Heart left ventricle (tissue), 16 donors: ENCODE measurements at regions not wholly inside any gene's neighbourhood (a gene's known extent, or its start where the extent isn't known, plus 50 kb on each side); places are given as distances from the start of the nearest gene placed in this dataset.

ENCODE experiments used
- ATAC-seq, 4 donors: fragments of 200-7000 bp; cut with Tn5 transposase; one replicate each; pipeline ENCODE4 v1.9.1; 2020 to 2022; ENCODE audit warnings: moderate library complexity in 4 of 4, mild to moderate bottlenecking in 3 of 4, moderate number of reproducible peaks in 1 of 4
- DNase-seq, 5 donors: peaks; one replicate each; pipeline ENCODE4 v3.0.0-alpha.2; 2020
- H3K27ac ChIP-seq, 12 donors: fragments of 200-600 bp; sonication (generic) in 4 of 12; one replicate each; pipeline versions ENCODE4 v1.5.0 to v1.8.0; 2016 to 2022; ENCODE audit warnings: mild to moderate bottlenecking in 2 of 12
- H3K27me3 ChIP-seq, 9 donors: fragments of 200-600 bp; sonication (generic) in 2 of 9; one replicate each; pipeline versions ENCODE4 v1.5.1 to v1.8.0; 2016 to 2022; ENCODE audit warnings: mild to moderate bottlenecking in 3 of 9
- H3K36me3 ChIP-seq, 9 donors: fragments of 200-600 bp; sonication (generic) in 2 of 9; one replicate each; pipeline versions ENCODE4 v1.5.0 to v1.8.0; 2018 to 2022; ENCODE audit warnings: mild to moderate bottlenecking in 2 of 9
- H3K4me1 ChIP-seq, 12 donors: fragments of 200-600 bp; sonication (generic) in 4 of 12; one replicate each; pipeline versions ENCODE4 v1.5.0 to v1.8.0; 2016 to 2022; ENCODE audit warnings: mild to moderate bottlenecking in 3 of 12
- H3K4me3 ChIP-seq, 12 donors: fragments of 200-600 bp; sonication (generic) in 4 of 12; one replicate each; pipeline versions ENCODE4 v1.5.0 to v1.8.0; 2017 to 2022; ENCODE audit warnings: mild to moderate bottlenecking in 9 of 12, moderate library complexity in 4 of 12
- H3K9me3 ChIP-seq, 12 donors: fragments of 200-600 bp; sonication (generic) in 4 of 12; one replicate each; pipeline versions ENCODE4 v1.5.0 to v1.8.0; 2016 to 2022; ENCODE audit warnings: mild to moderate bottlenecking in 1 of 12
- POLR2A ChIP-seq, 2 donors: fragments of 450-650 bp; IDR thresholded peaks; one replicate each; pipeline ENCODE4 v1.6.1; 2017; ENCODE audit warnings: antibody characterized with exemption in 2 of 2, mild to moderate bottlenecking in 2 of 2, moderate library complexity in 2 of 2
- WGBS, 4 donors: extraction: QIAGEN DNeasy Blood & Tissue Kit in 2 of 4; methylation state at CpG; one replicate each; pipeline versions ENCODE4 v1.1.5 to v1.1.7; 2013 to 2018; 5-methylcytosine and 5-hydroxymethylcytosine counted together
- intact Hi-C, 10 donors: fragments of 100-400 bp; cut with DNase I; formaldehyde crosslinking; loops; one replicate each; pipeline versions ENCODE4 v1.11.1 to v1.14.2; 2022
- TF ChIP-seq, protein P1 (sequence below), 12 donors: fragments of 200-600 bp; sonication (generic) in 4 of 12; IDR thresholded peaks; one replicate each; pipeline versions ENCODE4 v1.5.0 to v1.8.0; 2018 to 2022; ENCODE audit warnings: antibody characterized with exemption in 12 of 12, mild to moderate bottlenecking in 5 of 12
- donor health status: ischemic (EF 13 %, LVEDD 7.1; RV severe dilation, severe dysfunction).
- donor health status: healthy with polysubstance abuse.
- donor health status: DM: no; HTN: yes; CAD: no.
- donor health status: DM: no; HTN: no; CAD: no.
- donor health status: ischemic (EF 25% LVEDD 6.9; RV normal size, moderate dysfunction).
- donor health status: ischemic (EF 25% LVEDD 5.7; RV mildly dilated, moderate dysfunction).
- donor health status: healthy.
- donor health status: DM: yes; HTN: yes; CAD: no.
- donor health status: ischemic (EF 35%, LVEDD 5.7; RV mildly dilated, moderate dysfunction).
- donor health status: nonischemic (EF 11% LVEDD 7.7; RV severe dilation, severe dysfunction).
- donor health status: DM: yes; HTN: yes; CAD: no.
- donor health status: PGD.
- donor health status: ischemic (EF 29% LVEDD 5.4; RV normal size, mild dysfunction).
- donor health status: nonischemic (EF 23%, LVEDD 6.1; RV moderate dilation, normal function).

- no peaks in the 10 kb centered on the region for H3K36me3 ChIP-seq
- DNase-seq: no peak
- intact Hi-C loops: no loop called here
- WGBS, 4 donors: 51 to 61% (median 54%) methylated on average over 3 of the region's 3 CpGs
- TF ChIP-seq, protein P1, sequence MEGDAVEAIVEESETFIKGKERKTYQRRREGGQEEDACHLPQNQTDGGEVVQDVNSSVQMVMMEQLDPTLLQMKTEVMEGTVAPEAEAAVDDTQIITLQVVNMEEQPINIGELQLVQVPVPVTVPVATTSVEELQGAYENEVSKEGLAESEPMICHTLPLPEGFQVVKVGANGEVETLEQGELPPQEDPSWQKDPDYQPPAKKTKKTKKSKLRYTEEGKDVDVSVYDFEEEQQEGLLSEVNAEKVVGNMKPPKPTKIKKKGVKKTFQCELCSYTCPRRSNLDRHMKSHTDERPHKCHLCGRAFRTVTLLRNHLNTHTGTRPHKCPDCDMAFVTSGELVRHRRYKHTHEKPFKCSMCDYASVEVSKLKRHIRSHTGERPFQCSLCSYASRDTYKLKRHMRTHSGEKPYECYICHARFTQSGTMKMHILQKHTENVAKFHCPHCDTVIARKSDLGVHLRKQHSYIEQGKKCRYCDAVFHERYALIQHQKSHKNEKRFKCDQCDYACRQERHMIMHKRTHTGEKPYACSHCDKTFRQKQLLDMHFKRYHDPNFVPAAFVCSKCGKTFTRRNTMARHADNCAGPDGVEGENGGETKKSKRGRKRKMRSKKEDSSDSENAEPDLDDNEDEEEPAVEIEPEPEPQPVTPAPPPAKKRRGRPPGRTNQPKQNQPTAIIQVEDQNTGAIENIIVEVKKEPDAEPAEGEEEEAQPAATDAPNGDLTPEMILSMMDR (IDR thresholded peaks at IDR 0.05): no peak
- TF ChIP-seq POLR2A (IDR thresholded peaks at IDR 0.05): no peak
- no peaks in the 10 kb centered on the region for H3K9me3 ChIP-seq
- H3K4me1 ChIP-seq: peaks cover 0 to 8% (median 0%) of the 10 kb centered on the region in 12 donors
- ATAC-seq: no peak
- H3K27ac ChIP-seq: no peak overlapping the region
- H3K27me3 ChIP-seq: no peaks in the 10 kb centered on the region
- no peak overlapping the region for H3K4me3 ChIP-seq
Observed at GRCh38 chr15:26358708-26359107, 414.2 kb downstream of the GABRB3 start.

GRCh38 chr15:26357653-26358052 lies 415.2 kb downstream of the GABRB3 start:
- intact Hi-C loops: no loop called here
- Histone ChIP-seq H3K36me3 (no peaks in the 10 kb centered on the region), H3K9me3 (no peaks in the 10 kb centered on the region), H3K4me1 (peaks cover 0 to 8% (median 0%) of the 10 kb centered on the region in 12 donors), H3K27me3 (no peaks in the 10 kb centered on the region), H3K27ac (no peak overlapping the region), H3K4me3 (no peak overlapping the region)
- 68 to 82% (median 75%) methylated on average over 3 of the region's 3 CpGs for WGBS, 4 donors
- ATAC-seq: no peak
- DNase-seq: no peak
- no peak for TF ChIP-seq POLR2A (IDR thresholded peaks at IDR 0.05)

- ATAC-seq (peak in 3 of 4 donors; percentile 56 to 81 (median 65)), DNase-seq (peak in 1 of 5 donors; percentile 28)
- Histone ChIP-seq H3K4me1 (peaks cover 0 to 8% (median 0%) of the 10 kb centered on the region in 12 donors), H3K27ac (no peak overlapping the region), H3K36me3 (no peaks in the 10 kb centered on the region), H3K9me3 (no peaks in the 10 kb centered on the region), H3K27me3 (no peaks in the 10 kb centered on the region), H3K4me3 (no peak overlapping the region)
- no peak for TF ChIP-seq POLR2A (IDR thresholded peaks at IDR 0.05)
- TF ChIP-seq, protein P1 (IDR thresholded peaks at IDR 0.05): no peak
- intact Hi-C loops: no loop called here
- 17 to 29% (median 19%) methylated on average over 8 of the region's 8 CpGs for WGBS, 4 donors
Observed at GRCh38 chr15:26355472-26356074, 417.3 kb downstream of the GABRB3 start.

DNA sequence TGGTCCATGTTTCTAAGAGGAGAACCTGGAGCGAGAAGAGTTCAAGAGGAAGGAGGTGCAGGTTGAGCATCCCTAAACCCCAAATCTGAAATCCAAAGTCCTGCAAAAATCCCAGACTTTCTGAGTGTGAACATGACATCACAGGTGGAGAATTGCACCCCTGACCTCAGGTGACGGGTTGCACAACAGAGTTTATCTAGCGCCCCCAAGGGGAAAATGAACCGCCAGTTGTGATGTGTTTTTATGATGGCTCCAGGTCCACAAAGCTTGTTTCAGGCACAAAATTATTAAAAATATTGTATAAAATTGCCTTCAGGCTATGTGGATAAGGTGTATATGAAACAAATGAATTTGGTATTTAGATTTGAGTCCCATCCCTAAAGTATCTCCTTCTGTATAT lies 420.0 kb downstream of the GABRB3 start:
- Histone ChIP-seq H3K4me1 (no peaks in the 10 kb centered on the region), H3K36me3 (no peaks in the 10 kb centered on the region), H3K9me3 (peaks cover 0 to 11% (median 0%) of the 10 kb centered on the region in 12 donors), H3K4me3 (no peak overlapping the region), H3K27ac (no peak overlapping the region), H3K27me3 (no peaks in the 10 kb centered on the region)
- intact Hi-C loops: no loop called here
- DNase-seq (no peak), ATAC-seq (no peak)
- 72 to 85% (median 79%) methylated on average over 4 of the region's 4 CpGs for WGBS, 4 donors
- TF ChIP-seq POLR2A (IDR thresholded peaks at IDR 0.05): no peak
- TF ChIP-seq, protein P1 (IDR thresholded peaks at IDR 0.05): no peak

DNA sequence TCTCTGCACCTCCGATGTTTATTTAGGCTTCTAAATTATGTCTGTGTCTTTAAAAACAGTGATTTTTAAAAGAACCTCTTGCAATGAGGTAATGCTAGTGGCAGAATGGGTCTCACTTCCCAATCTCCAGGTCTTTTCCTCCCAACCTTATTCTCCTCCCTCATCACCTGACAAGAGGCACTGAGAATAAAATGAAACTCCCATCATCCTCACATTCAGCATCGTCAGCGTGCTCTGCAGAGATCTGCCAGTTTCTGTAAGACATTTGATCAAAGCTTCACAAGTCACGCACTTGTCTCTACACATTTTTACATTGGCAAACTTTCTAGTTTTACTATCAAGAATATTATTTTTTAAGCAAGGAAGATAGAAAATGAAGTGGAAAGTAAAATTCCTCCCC lies 420.5 kb downstream of the GABRB3 start:
- intact Hi-C loops: no loop called here
- no peak overlapping the region for H3K4me3 ChIP-seq
- no peak for ATAC-seq
- no peak for DNase-seq
- TF ChIP-seq, protein P1 (IDR thresholded peaks at IDR 0.05): no peak
- no peak for TF ChIP-seq POLR2A (IDR thresholded peaks at IDR 0.05)
- H3K27ac ChIP-seq: no peak overlapping the region
- H3K4me1 ChIP-seq: no peaks in the 10 kb centered on the region
- H3K9me3 ChIP-seq: peaks cover 0 to 14% (median 0%) of the 10 kb centered on the region in 12 donors
- H3K36me3 ChIP-seq: no peaks in the 10 kb centered on the region
- WGBS, 4 donors: 80 to 84% (median 82%) methylated on average over 4 of the region's 4 CpGs
- no peaks in the 10 kb centered on the region for H3K27me3 ChIP-seq
